HUES64 (cell line): ENCODE measurements at regions not wholly inside any gene's neighbourhood (a gene's known extent, or its start where the extent isn't known, plus 50 kb on each side); places are given as distances from the start of the nearest gene placed in this dataset.
"Not testable (repeated sequence)": the region's sequence is repeated elsewhere in the genome, so short reads cannot be mapped to it uniquely, and the experiment has no call there.

Source experiments
- H3K27ac ChIP-seq: 2 replicates; pipeline ENCODE4 v1.7.0; 2013; ENCODE audit warnings: low read depth, low read length, inconsistent platforms
- H3K27me3 ChIP-seq: 2 replicates; pipeline ENCODE4 v1.6.1; 2013; ENCODE audit warnings: mild to moderate bottlenecking, low read length; ENCODE audit not compliant: insufficient read depth
- H3K36me3 ChIP-seq: 2 replicates; pipeline ENCODE4 v1.6.1; 2013; ENCODE audit warnings: mild to moderate bottlenecking, low read length; ENCODE audit not compliant: insufficient read depth
- H3K4me1 ChIP-seq: 2 replicates; pipeline ENCODE4 v1.6.1; 2013; ENCODE audit warnings: mild to moderate bottlenecking, low read length, moderate library complexity; ENCODE audit not compliant: insufficient read depth
- H3K4me3 ChIP-seq: 2 replicates; pipeline ENCODE4 v1.5.1; 2013; ENCODE audit warnings: mild to moderate bottlenecking, low read length, moderate library complexity
- H3K9ac ChIP-seq: 2 replicates; pipeline ENCODE4 v1.6.1; 2013; ENCODE audit warnings: mild to moderate bottlenecking, low read depth, low read length
- H3K9me3 ChIP-seq: 2 replicates; pipeline ENCODE4 v1.6.1; 2013; ENCODE audit warnings: low read depth, low read length; ENCODE audit not compliant: insufficient read depth
- WGBS: fragments of 150-250, 120-280 bp; methylation state at CpG from one replicate; pipeline ENCODE4 v1.1.7; 2013; ENCODE audit warnings: missing lambda C conversion rate; 5-methylcytosine and 5-hydroxymethylcytosine counted together

GRCh38 chr3:145628211-145628610 lies 532.8 kb downstream of the PLOD2 start:
- Histone ChIP-seq H3K9ac (no peak overlapping the region), H3K4me3 (no peak overlapping the region), H3K4me1 (peaks cover 5% of the 10 kb centered on the region; the same call in 1 of the 2 replicates), H3K27me3 (no peaks in the 10 kb centered on the region), H3K36me3 (no peaks in the 10 kb centered on the region), H3K27ac (no peak overlapping the region), H3K9me3 (peaks cover 21% of the 10 kb centered on the region; the same call in 1 of the 2 replicates)

- Histone ChIP-seq H3K36me3 (no peaks in the 10 kb centered on the region), H3K27ac (no peak overlapping the region)
Measured at GRCh38 chr3:145637105-145637504, 523.9 kb downstream of the PLOD2 start.

GRCh38 chr3:145639003-145639606 lies 521.9 kb downstream of the PLOD2 start:
- H3K9me3 ChIP-seq: no peaks in the 10 kb centered on the region
- WGBS: 98% methylated on average over 3 of the region's 4 CpGs
- H3K9ac ChIP-seq: no peak overlapping the region
- H3K27ac ChIP-seq: no peak overlapping the region
- no peaks in the 10 kb centered on the region for H3K4me1 ChIP-seq
- H3K4me3 ChIP-seq: no peak overlapping the region
- H3K27me3 ChIP-seq: no peaks in the 10 kb centered on the region
- no peaks in the 10 kb centered on the region for H3K36me3 ChIP-seq

More at GRCh38 chr3:145637105-145637504, 523.9 kb downstream of the PLOD2 start:
- Histone ChIP-seq H3K4me1 (no peaks in the 10 kb centered on the region), H3K9ac (no peak overlapping the region), H3K4me3 (no peak overlapping the region), H3K9me3 (peaks cover 5% of the 10 kb centered on the region; the same call in 1 of the 2 replicates), H3K27me3 (no peaks in the 10 kb centered on the region)
- 96% methylated on average over 1 of the region's 1 CpG for WGBS

GRCh38 chr3:145639875-145640274 lies 521.1 kb downstream of the PLOD2 start:
- no peaks in the 10 kb centered on the region for H3K4me1 ChIP-seq
- no peak overlapping the region for H3K4me3 ChIP-seq
- H3K36me3 ChIP-seq: no peaks in the 10 kb centered on the region
- WGBS: 90% methylated on average over 3 of the region's 3 CpGs
- H3K27ac ChIP-seq: no peak overlapping the region
- no peak overlapping the region for H3K9ac ChIP-seq
- no peaks in the 10 kb centered on the region for H3K9me3 ChIP-seq
- H3K27me3 ChIP-seq: no peaks in the 10 kb centered on the region

- no peak overlapping the region for H3K9ac ChIP-seq
- no peaks in the 10 kb centered on the region for H3K27me3 ChIP-seq
- H3K4me3 ChIP-seq: no peak overlapping the region
- H3K36me3 ChIP-seq: no peaks in the 10 kb centered on the region
- no peak overlapping the region for H3K27ac ChIP-seq
- no peaks in the 10 kb centered on the region for H3K4me1 ChIP-seq
- H3K9me3 ChIP-seq: no peaks in the 10 kb centered on the region
Measured at GRCh38 chr3:145648396-145648795, 512.6 kb downstream of the PLOD2 start.

- Histone ChIP-seq H3K4me3 (no peak overlapping the region), H3K9ac (no peak overlapping the region), H3K9me3 (no peaks in the 10 kb centered on the region), H3K27ac (no peak overlapping the region), H3K27me3 (no peaks in the 10 kb centered on the region), H3K4me1 (no peaks in the 10 kb centered on the region), H3K36me3 (no peaks in the 10 kb centered on the region)
- WGBS: 97% methylated on average over 8 of the region's 8 CpGs
Measured at GRCh38 chr3:145649368-145649887, 511.6 kb downstream of the PLOD2 start.

- H3K36me3 ChIP-seq: no peaks in the 10 kb centered on the region
- no peak overlapping the region for H3K4me3 ChIP-seq
- no peaks in the 10 kb centered on the region for H3K9me3 ChIP-seq
- H3K4me1 ChIP-seq: no peaks in the 10 kb centered on the region
- WGBS: 97% methylated on average over 4 of the region's 4 CpGs
- no peaks in the 10 kb centered on the region for H3K27me3 ChIP-seq
- no peak overlapping the region for H3K27ac ChIP-seq
- no peak overlapping the region for H3K9ac ChIP-seq
Measured at GRCh38 chr3:145650170-145650569, 510.8 kb downstream of the PLOD2 start.

GRCh38 chr3:145671121-145671520 lies 489.9 kb downstream of the PLOD2 start:
- H3K4me1 ChIP-seq: no peaks in the 10 kb centered on the region
- no peaks in the 10 kb centered on the region for H3K9me3 ChIP-seq
- no peak overlapping the region for H3K9ac ChIP-seq
- H3K36me3 ChIP-seq: no peaks in the 10 kb centered on the region
- H3K4me3 ChIP-seq: no peak overlapping the region
- no peak overlapping the region for H3K27ac ChIP-seq
- no peaks in the 10 kb centered on the region for H3K27me3 ChIP-seq

GRCh38 chr3:145673838-145674237 lies 487.1 kb downstream of the PLOD2 start:
- H3K4me3 ChIP-seq: no peak overlapping the region
- no peaks in the 10 kb centered on the region for H3K36me3 ChIP-seq
- H3K27me3 ChIP-seq: no peaks in the 10 kb centered on the region
- no peaks in the 10 kb centered on the region for H3K4me1 ChIP-seq
- WGBS: 86% methylated on average over 1 of the region's 2 CpGs
- no peaks in the 10 kb centered on the region for H3K9me3 ChIP-seq
- no peak overlapping the region for H3K27ac ChIP-seq
- H3K9ac ChIP-seq: no peak overlapping the region

GRCh38 chr3:145678401-145678800 lies 482.6 kb downstream of the PLOD2 start:
- H3K27me3 ChIP-seq: no peaks in the 10 kb centered on the region
- H3K36me3 ChIP-seq: no peaks in the 10 kb centered on the region
- no peak overlapping the region for H3K27ac ChIP-seq
- H3K4me1 ChIP-seq: peaks cover 7% of the 10 kb centered on the region
- no peaks in the 10 kb centered on the region for H3K9me3 ChIP-seq
- no peak overlapping the region for H3K4me3 ChIP-seq
- 100% methylated on average over 1 of the region's 1 CpG for WGBS
- no peak overlapping the region for H3K9ac ChIP-seq

- Histone ChIP-seq H3K4me3 (no peak overlapping the region), H3K27ac (no peak overlapping the region), H3K9ac (no peak overlapping the region), H3K4me1 (peaks cover 7% of the 10 kb centered on the region), H3K27me3 (no peaks in the 10 kb centered on the region), H3K9me3 (no peaks in the 10 kb centered on the region), H3K36me3 (no peaks in the 10 kb centered on the region)
- WGBS: 73% methylated on average over 3 of the region's 3 CpGs
Measured at GRCh38 chr3:145681181-145681580, 479.8 kb downstream of the PLOD2 start.

GRCh38 chr3:145687978-145688377 lies 473.0 kb downstream of the PLOD2 start:
- 67% methylated on average over 3 of the region's 3 CpGs for WGBS
- not testable (repeated sequence) for H3K4me3 ChIP-seq, H3K9me3 ChIP-seq

More at GRCh38 chr3:145687978-145688377, 473.0 kb downstream of the PLOD2 start:
- not testable (repeated sequence) for H3K27me3 ChIP-seq, H3K27ac ChIP-seq, H3K36me3 ChIP-seq, H3K9ac ChIP-seq, H3K4me1 ChIP-seq
